ENCODE measurements at regions not wholly inside any gene's neighbourhood (a gene's known extent, or its start where the extent isn't known, plus 50 kb on each side); places are given as distances from the start of the nearest gene placed in this dataset.

DNA sequence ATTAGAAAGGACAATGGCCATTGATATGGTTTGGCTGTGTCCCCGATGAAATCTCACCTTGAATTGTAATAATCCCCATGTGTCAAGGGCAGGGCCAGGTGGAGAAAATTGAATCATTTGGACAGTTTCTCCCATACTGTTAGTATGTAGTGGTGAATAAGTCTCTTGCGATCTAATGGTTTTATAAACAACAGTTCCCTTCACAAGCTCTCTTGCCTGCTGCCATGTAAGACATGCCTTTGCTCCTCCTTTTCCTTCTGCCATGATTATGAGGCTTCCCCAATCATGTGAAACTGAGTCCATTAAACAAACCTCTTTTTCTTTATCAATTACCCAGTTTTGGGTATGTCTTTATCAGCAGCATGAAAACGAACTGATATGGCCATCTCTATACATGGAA, 302.7 kb downstream of the SFMBT2 start:
- CTCF ChIA-PET (ENCODE audit: low intra/inter-chr PET ratio, low total read pairs): no interaction called here

More for the DNA sequence above, 302.7 kb downstream of the SFMBT2 start:
- Histone ChIP-seq H3K27ac (ENCODE audit: extremely low read length, insufficient read depth, low read length) (no peak overlapping the region), H4K20me1 (ENCODE audit: insufficient read depth, low read length) (no peaks in the 10 kb centered on the region), H3K9ac (ENCODE audit: insufficient read depth, low read depth, low read length) (no peak overlapping the region), H3K36me3 (replicated peaks in 1 of 2; ENCODE audit: control insufficient read depth in 1 of 2, insufficient read depth in 2 of 2, low read length in 2 of 2) (no peaks in the 10 kb centered on the region), H2AFZ (ENCODE audit: low read length) (no peak overlapping the region), H3K4me2 (ENCODE audit: low read depth, low read length) (no peak overlapping the region), H3K4me1 (ENCODE audit: insufficient read depth, low read length) (no peaks in the 10 kb centered on the region), H3K9me3 (ENCODE audit: low read length) (no peaks in the 10 kb centered on the region), H3K79me2 (ENCODE audit: insufficient read depth, low read length) (no peaks in the 10 kb centered on the region), H3K4me3 (replicated peaks in 1 of 3; ENCODE audit: insufficient read depth in 1 of 3, low read depth in 2 of 3, low read length in 3 of 3) (no peak overlapping the region), H3K27me3 (ENCODE audit: control insufficient read depth in 1 of 2, insufficient read depth in 2 of 2, low read length in 2 of 2) (no peaks in the 10 kb centered on the region)
- no peak for ATAC-seq
- intact Hi-C loops (cut with micrococcal nuclease; ENCODE audit: unreplicated experiment): no loop called here
- FAIRE-seq: no peak
- no peak for DNase-seq (ENCODE audit: low spot score)
- BruUV-seq (replicated peaks): no TSS peak
- in situ Hi-C loops (cut with HindIII; ENCODE audit: extremely low pct_ligation_motif_present, low pct_unique_long_range_greater_than_20kb): no loop called here
- no peak for TF ChIP-seq ZNF256 (CRISPR knock-in tag; conservative IDR thresholded peaks at IDR 0.05)
- TF ChIP-seq, protein P1, sequence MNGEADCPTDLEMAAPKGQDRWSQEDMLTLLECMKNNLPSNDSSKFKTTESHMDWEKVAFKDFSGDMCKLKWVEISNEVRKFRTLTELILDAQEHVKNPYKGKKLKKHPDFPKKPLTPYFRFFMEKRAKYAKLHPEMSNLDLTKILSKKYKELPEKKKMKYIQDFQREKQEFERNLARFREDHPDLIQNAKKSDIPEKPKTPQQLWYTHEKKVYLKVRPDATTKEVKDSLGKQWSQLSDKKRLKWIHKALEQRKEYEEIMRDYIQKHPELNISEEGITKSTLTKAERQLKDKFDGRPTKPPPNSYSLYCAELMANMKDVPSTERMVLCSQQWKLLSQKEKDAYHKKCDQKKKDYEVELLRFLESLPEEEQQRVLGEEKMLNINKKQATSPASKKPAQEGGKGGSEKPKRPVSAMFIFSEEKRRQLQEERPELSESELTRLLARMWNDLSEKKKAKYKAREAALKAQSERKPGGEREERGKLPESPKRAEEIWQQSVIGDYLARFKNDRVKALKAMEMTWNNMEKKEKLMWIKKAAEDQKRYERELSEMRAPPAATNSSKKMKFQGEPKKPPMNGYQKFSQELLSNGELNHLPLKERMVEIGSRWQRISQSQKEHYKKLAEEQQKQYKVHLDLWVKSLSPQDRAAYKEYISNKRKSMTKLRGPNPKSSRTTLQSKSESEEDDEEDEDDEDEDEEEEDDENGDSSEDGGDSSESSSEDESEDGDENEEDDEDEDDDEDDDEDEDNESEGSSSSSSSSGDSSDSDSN (CRISPR knock-in tag; IDR thresholded peaks at IDR 0.05): no peak
- TF ChIP-seq TOE1 (CRISPR knock-in tag; IDR thresholded peaks at IDR 0.05): no peak
- TF ChIP-seq ZMYM2 (CRISPR knock-in tag; IDR thresholded peaks at IDR 0.05): no peak
- no peak for TF ChIP-seq RXRB (CRISPR knock-in tag; IDR thresholded peaks at IDR 0.05; ENCODE audit: borderline replicate concordance)
- no peak for TF ChIP-seq NFE2L1 (CRISPR knock-in tag; IDR thresholded peaks at IDR 0.05; ENCODE audit: borderline replicate concordance)
- no peak for TF ChIP-seq ZNF883 (CRISPR knock-in tag; IDR thresholded peaks at IDR 0.05; ENCODE audit: not compliant biosample characterization)
- no peak for TF ChIP-seq SP1 (IDR thresholded peaks at IDR 0.05)
- TF ChIP-seq SP1 (CRISPR knock-in tag; IDR thresholded peaks at IDR 0.05): no peak
- no peak for TF ChIP-seq NFYC (CRISPR knock-in tag; IDR thresholded peaks at IDR 0.05)
- TF ChIP-seq KDM5A (IDR thresholded peaks at IDR 0.05; ENCODE audit: borderline replicate concordance, low read length): no peak
- TF ChIP-seq ZFY (CRISPR knock-in tag; IDR thresholded peaks at IDR 0.05): no peak
- no peak for TF ChIP-seq ZNF878 (CRISPR knock-in tag; IDR thresholded peaks at IDR 0.05)
- TF ChIP-seq, protein P2, sequence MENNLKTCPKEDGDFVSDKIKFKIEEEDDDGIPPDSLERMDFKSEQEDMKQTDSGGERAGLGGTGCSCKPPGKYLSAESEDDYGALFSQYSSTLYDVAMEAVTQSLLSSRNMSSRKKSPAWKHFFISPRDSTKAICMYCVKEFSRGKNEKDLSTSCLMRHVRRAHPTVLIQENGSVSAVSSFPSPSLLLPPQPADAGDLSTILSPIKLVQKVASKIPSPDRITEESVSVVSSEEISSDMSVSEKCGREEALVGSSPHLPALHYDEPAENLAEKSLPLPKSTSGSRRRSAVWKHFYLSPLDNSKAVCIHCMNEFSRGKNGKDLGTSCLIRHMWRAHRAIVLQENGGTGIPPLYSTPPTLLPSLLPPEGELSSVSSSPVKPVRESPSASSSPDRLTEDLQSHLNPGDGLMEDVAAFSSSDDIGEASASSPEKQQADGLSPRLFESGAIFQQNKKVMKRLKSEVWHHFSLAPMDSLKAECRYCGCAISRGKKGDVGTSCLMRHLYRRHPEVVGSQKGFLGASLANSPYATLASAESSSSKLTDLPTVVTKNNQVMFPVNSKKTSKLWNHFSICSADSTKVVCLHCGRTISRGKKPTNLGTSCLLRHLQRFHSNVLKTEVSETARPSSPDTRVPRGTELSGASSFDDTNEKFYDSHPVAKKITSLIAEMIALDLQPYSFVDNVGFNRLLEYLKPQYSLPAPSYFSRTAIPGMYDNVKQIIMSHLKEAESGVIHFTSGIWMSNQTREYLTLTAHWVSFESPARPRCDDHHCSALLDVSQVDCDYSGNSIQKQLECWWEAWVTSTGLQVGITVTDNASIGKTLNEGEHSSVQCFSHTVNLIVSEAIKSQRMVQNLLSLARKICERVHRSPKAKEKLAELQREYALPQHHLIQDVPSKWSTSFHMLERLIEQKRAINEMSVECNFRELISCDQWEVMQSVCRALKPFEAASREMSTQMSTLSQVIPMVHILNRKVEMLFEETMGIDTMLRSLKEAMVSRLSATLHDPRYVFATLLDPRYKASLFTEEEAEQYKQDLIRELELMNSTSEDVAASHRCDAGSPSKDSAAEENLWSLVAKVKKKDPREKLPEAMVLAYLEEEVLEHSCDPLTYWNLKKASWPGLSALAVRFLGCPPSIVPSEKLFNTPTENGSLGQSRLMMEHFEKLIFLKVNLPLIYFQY (CRISPR knock-in tag; IDR thresholded peaks at IDR 0.05; ENCODE audit: borderline replicate concordance): no peak
- TF ChIP-seq GABPB1 (CRISPR knock-in tag; IDR thresholded peaks at IDR 0.05): no peak
- no peak for TF ChIP-seq TARDBP (CRISPR knock-in tag; IDR thresholded peaks at IDR 0.05)
- no peak for TF ChIP-seq FOXM1 (CRISPR knock-in tag; IDR thresholded peaks at IDR 0.05)
- POLR2A ChIA-PET: no interaction called here
- 18% methylated on average over 3 of the region's 3 CpGs for WGBS (ENCODE audit: low lambda C conversion rate)
